Upper lobe of left lung (tissue), 4 donors: ENCODE measurements at regions not wholly inside any gene's neighbourhood (a gene's known extent, or its start where the extent isn't known, plus 50 kb on each side); places are given as distances from the start of the nearest gene placed in this dataset.

Experiments
- CTCF ChIP-seq, 6 experiments: fragments of 450-650 bp in 4 of 6; fragments of 200-600 bp in 2 of 6; sonication (generic) in 2 of 6; IDR thresholded peaks; one replicate each; pipeline ENCODE4 v1.5.1; 2016 to 2019; ENCODE audit warnings: antibody characterized with exemption in 6 of 6
- EP300 ChIP-seq, 4 donors: sonication (generic); formaldehyde crosslinking; IDR thresholded peaks; one replicate each; pipeline ENCODE4 v1.5.1; 2017; ENCODE audit warnings: antibody characterized with exemption in 4 of 4, control low read depth in 2 of 4
- POLR2A ChIP-seq, 4 donors: fragments of 450-650 bp; IDR thresholded peaks; one replicate each; pipeline ENCODE4 v1.5.1; 2016 to 2017; ENCODE audit warnings: antibody characterized with exemption in 4 of 4, mild to moderate bottlenecking in 2 of 4

GRCh38 chr5:9712506-9712905 lies 82.4 kb upstream of the TAS2R1 start:
- TF ChIP-seq CTCF (IDR thresholded peaks at IDR 0.05) = no peak
- no peak for TF ChIP-seq EP300 (IDR thresholded peaks at IDR 0.05)
- no peak for TF ChIP-seq POLR2A (IDR thresholded peaks at IDR 0.05)
